Right atrium auricular region (tissue), 2 donors: ENCODE measurements at regions not wholly inside any gene's neighbourhood (a gene's known extent, or its start where the extent isn't known, plus 50 kb on each side); places are given as distances from the start of the nearest gene placed in this dataset.

Source experiments
- DNase-seq: peaks from one replicate; pipeline ENCODE4 v3.0.0-alpha.2; 2019; ENCODE audit warnings: low spot score
- H3K27ac ChIP-seq, 2 donors: fragments of 200-600 bp; sonication (generic); 1 replicate in 1 of 2; 2 replicates in 1 of 2; pipeline ENCODE4 v1.5.1; 2016 to 2019
- H3K27me3 ChIP-seq, 2 donors: fragments of 200-600 bp; sonication (generic); one replicate each; pipeline versions ENCODE4 v1.5.1 to v1.6.0; 2017 to 2019
- H3K36me3 ChIP-seq: fragments of 200-600 bp; sonication (generic); one replicate; pipeline ENCODE4 v1.5.1; 2016
- H3K4me1 ChIP-seq, 2 donors: fragments of 200-600 bp; sonication (generic); one replicate each; pipeline versions ENCODE4 v1.5.1 to v1.6.0; 2017 to 2019
- H3K4me3 ChIP-seq, 2 donors: fragments of 200-600 bp; sonication (generic); 1 replicate in 1 of 2; 2 replicates in 1 of 2; pipeline ENCODE4 v1.5.1; 2017 to 2019; ENCODE audit warnings: mild to moderate bottlenecking in 1 of 2, moderate library complexity in 1 of 2
- H3K9me3 ChIP-seq, 2 donors: fragments of 200-600 bp; sonication (generic); one replicate each; pipeline ENCODE4 v1.5.1; 2019
- CTCF ChIP-seq, 2 donors: fragments of 200-600 bp; sonication (generic); IDR thresholded peaks; one replicate each; pipeline ENCODE4 v1.5.1; 2019; ENCODE audit warnings: antibody characterized with exemption in 2 of 2

- TF ChIP-seq CTCF (IDR thresholded peaks at IDR 0.05), result no peak
- no peak for DNase-seq
- Histone ChIP-seq H3K9me3 (no peaks in the 10 kb centered on the region), H3K4me1 (peaks cover 0 to 14% of the 10 kb centered on the region in 2 donors), H3K36me3 (no peaks in the 10 kb centered on the region), H3K27me3 (no peaks in the 10 kb centered on the region), H3K27ac (no peak overlapping the region), H3K4me3 (no peak overlapping the region)
These were observed 66.0 kb upstream of the IRF2 start for GRCh38 chr4:184540307-184540706.

- Histone ChIP-seq H3K36me3 (no peaks in the 10 kb centered on the region), H3K4me3 (peak overlapping the region; percentile 64 to 68), H3K9me3 (no peaks in the 10 kb centered on the region), H3K27me3 (no peaks in the 10 kb centered on the region), H3K4me1 (peaks cover 0 to 36% of the 10 kb centered on the region in 2 donors), H3K27ac (peak overlapping the region; percentile 97)
- peak; percentile 95 for DNase-seq
- peak; percentile 60 to 79 for TF ChIP-seq CTCF (IDR thresholded peaks at IDR 0.05)
These were observed 63.8 kb upstream of the IRF2 start for GRCh38 chr4:184538023-184538599.

GRCh38 chr4:184537269-184538022, 63.1 kb upstream of the IRF2 start:
- Histone ChIP-seq H3K4me1 (peaks cover 0 to 36% of the 10 kb centered on the region in 2 donors), H3K4me3 (peak overlapping the region; percentile 64 to 68), H3K27ac (peak overlapping the region; percentile 97), H3K9me3 (no peaks in the 10 kb centered on the region), H3K36me3 (no peaks in the 10 kb centered on the region), H3K27me3 (no peaks in the 10 kb centered on the region)
- DNase-seq, result peak; percentile 98
- TF ChIP-seq CTCF (IDR thresholded peaks at IDR 0.05), result no peak

GRCh38 chr4:184536881-184537248, 62.5 kb upstream of the IRF2 start:
- Histone ChIP-seq H3K4me3 (peak overlapping the region; percentile 64 to 68), H3K27ac (peak overlapping the region; percentile 97), H3K36me3 (no peaks in the 10 kb centered on the region), H3K4me1 (peaks cover 0 to 36% of the 10 kb centered on the region in 2 donors), H3K9me3 (no peaks in the 10 kb centered on the region), H3K27me3 (no peaks in the 10 kb centered on the region)
- no peak for TF ChIP-seq CTCF (IDR thresholded peaks at IDR 0.05)
- DNase-seq, result no peak

- Histone ChIP-seq H3K4me3 (peak overlapping the region; percentile 64 to 68), H3K9me3 (no peaks in the 10 kb centered on the region), H3K36me3 (no peaks in the 10 kb centered on the region), H3K27me3 (no peaks in the 10 kb centered on the region), H3K4me1 (peaks cover 0 to 36% of the 10 kb centered on the region in 2 donors), H3K27ac (peak overlapping the region; percentile 97)
- no peak for TF ChIP-seq CTCF (IDR thresholded peaks at IDR 0.05)
- no peak for DNase-seq
These were observed 61.9 kb upstream of the IRF2 start for GRCh38 chr4:184536065-184536880.
